Hepatocyte (in vitro differentiated cells): ENCODE measurements at regions not wholly inside any gene's neighbourhood (a gene's known extent, or its start where the extent isn't known, plus 50 kb on each side); places are given as distances from the start of the nearest gene placed in this dataset.
"Not testable (repeated sequence)": the region's sequence is repeated elsewhere in the genome, so short reads cannot be mapped to it uniquely, and the experiment has no call there.

Experiments used
- DNase-seq: peaks from one replicate; pipeline ENCODE4 v3.0.0-alpha.2; 2016; ENCODE audit warnings: low spot score
- H2AFZ ChIP-seq: fragments of 200-600 bp; sonication (generic); 2 replicates; pipeline ENCODE4 v1.6.0; 2016; ENCODE audit warnings: antibody characterized with exemption, mild to moderate bottlenecking
- H3K27ac ChIP-seq: fragments of 200-600 bp; sonication (generic); 2 replicates; pipeline ENCODE4 v1.5.1; 2016; ENCODE audit warnings: mild to moderate bottlenecking
- H3K27me3 ChIP-seq: fragments of 200-600 bp; sonication (generic); 2 replicates; pipeline ENCODE4 v1.6.1; 2016
- H3K36me3 ChIP-seq: fragments of 200-600 bp; sonication (generic); replicated peaks from 2 replicates; pipeline ENCODE4 v1.5.1; 2016; ENCODE audit warnings: low read depth; ENCODE audit not compliant: insufficient read depth
- H3K4me1 ChIP-seq: fragments of 200-600 bp; sonication (generic); 2 replicates; pipeline ENCODE4 v1.5.1; 2016; ENCODE audit warnings: mild to moderate bottlenecking, moderate library complexity; ENCODE audit not compliant: insufficient read depth
- H3K4me2 ChIP-seq: fragments of 200-600 bp; sonication (generic); 2 replicates; pipeline ENCODE4 v1.6.0; 2016
- H3K4me3 ChIP-seq: fragments of 200-600 bp; sonication (generic); 2 replicates; pipeline ENCODE4 v1.5.1; 2016; ENCODE audit warnings: mild to moderate bottlenecking
- H3K79me2 ChIP-seq: fragments of 200-600 bp; sonication (generic); 2 replicates; pipeline ENCODE4 v1.6.0; 2017; ENCODE audit warnings: mild to moderate bottlenecking
- H3K9me2 ChIP-seq: fragments of 200-600 bp; sonication (generic); replicated peaks from 2 replicates; pipeline ENCODE4 v1.6.0; 2017; ENCODE audit warnings: mild to moderate bottlenecking; ENCODE audit not compliant: insufficient read depth
- H3K9me3 ChIP-seq: fragments of 200-600 bp; sonication (generic); 2 replicates; pipeline ENCODE4 v1.5.1; 2016; ENCODE audit warnings: low read depth, mild to moderate bottlenecking
- H4K20me1 ChIP-seq: fragments of 200-600 bp; sonication (generic); 2 replicates; pipeline ENCODE4 v1.6.0; 2016; ENCODE audit warnings: mild to moderate bottlenecking; ENCODE audit not compliant: insufficient read depth, poor library complexity, severe bottlenecking
- EZH2 ChIP-seq: fragments of 200-600 bp; sonication (generic); IDR thresholded peaks from 2 replicates; pipeline ENCODE4 v1.6.1; 2016; ENCODE audit warnings: antibody characterized with exemption, mild to moderate bottlenecking, borderline replicate concordance
- EZH2phosphoT487 ChIP-seq: fragments of 200-600 bp; sonication (generic); IDR thresholded peaks from one replicate; pipeline ENCODE4 v1.6.1; 2018; ENCODE audit warnings: antibody characterized with exemption, mild to moderate bottlenecking, low read depth, moderate library complexity; ENCODE audit not compliant: unreplicated experiment, severe bottlenecking
- WGBS: methylation state at CpG from one replicate; pipeline ENCODE4 v1.1.6; 2016; ENCODE audit warnings: low lambda C conversion rate; ENCODE audit errors: missing lambda C conversion rate; 5-methylcytosine and 5-hydroxymethylcytosine counted together
- TF ChIP-seq, protein P1 (sequence below): fragments of 200-600 bp; sonication (generic); IDR thresholded peaks from 2 replicates; pipeline ENCODE4 v1.5.1; 2016; ENCODE audit warnings: antibody characterized with exemption, mild to moderate bottlenecking; ENCODE audit not compliant: poor library complexity

- WGBS, result 93% methylated on average over 12 of the region's 12 CpGs
- no peak overlapping the region for H3K4me3 ChIP-seq
- H3K36me3 ChIP-seq, result no peaks in the 10 kb centered on the region
- H3K79me2 ChIP-seq, result no peaks in the 10 kb centered on the region
- no peak overlapping the region for H2AFZ ChIP-seq
- H3K4me2 ChIP-seq, result no peak overlapping the region
- H3K27ac ChIP-seq, result no peak overlapping the region
- H3K9me3 ChIP-seq, result no peaks in the 10 kb centered on the region
- no peak for DNase-seq
- peaks cover 10% of the 10 kb centered on the region for H3K27me3 ChIP-seq
- H3K9me2 ChIP-seq, result no peaks in the 10 kb centered on the region
- no peaks in the 10 kb centered on the region for H3K4me1 ChIP-seq
- H4K20me1 ChIP-seq, result no peaks in the 10 kb centered on the region
- no peak for TF ChIP-seq EZH2
- no peak for TF ChIP-seq EZH2phosphoT487
- TF ChIP-seq, protein P1, sequence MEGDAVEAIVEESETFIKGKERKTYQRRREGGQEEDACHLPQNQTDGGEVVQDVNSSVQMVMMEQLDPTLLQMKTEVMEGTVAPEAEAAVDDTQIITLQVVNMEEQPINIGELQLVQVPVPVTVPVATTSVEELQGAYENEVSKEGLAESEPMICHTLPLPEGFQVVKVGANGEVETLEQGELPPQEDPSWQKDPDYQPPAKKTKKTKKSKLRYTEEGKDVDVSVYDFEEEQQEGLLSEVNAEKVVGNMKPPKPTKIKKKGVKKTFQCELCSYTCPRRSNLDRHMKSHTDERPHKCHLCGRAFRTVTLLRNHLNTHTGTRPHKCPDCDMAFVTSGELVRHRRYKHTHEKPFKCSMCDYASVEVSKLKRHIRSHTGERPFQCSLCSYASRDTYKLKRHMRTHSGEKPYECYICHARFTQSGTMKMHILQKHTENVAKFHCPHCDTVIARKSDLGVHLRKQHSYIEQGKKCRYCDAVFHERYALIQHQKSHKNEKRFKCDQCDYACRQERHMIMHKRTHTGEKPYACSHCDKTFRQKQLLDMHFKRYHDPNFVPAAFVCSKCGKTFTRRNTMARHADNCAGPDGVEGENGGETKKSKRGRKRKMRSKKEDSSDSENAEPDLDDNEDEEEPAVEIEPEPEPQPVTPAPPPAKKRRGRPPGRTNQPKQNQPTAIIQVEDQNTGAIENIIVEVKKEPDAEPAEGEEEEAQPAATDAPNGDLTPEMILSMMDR, result no peak
Measured at GRCh38 chr12:4189721-4190120, 83.8 kb upstream of the CCND2 start.

GRCh38 chr12:4187916-4188315 lies 85.6 kb upstream of the CCND2 start:
- Histone ChIP-seq H3K9me2 (no peaks in the 10 kb centered on the region), H3K27me3 (no peaks in the 10 kb centered on the region), H4K20me1 (no peaks in the 10 kb centered on the region), H3K27ac (no peak overlapping the region), H3K4me2 (no peak overlapping the region), H3K4me1 (no peaks in the 10 kb centered on the region), H3K9me3 (no peaks in the 10 kb centered on the region), H3K4me3 (no peak overlapping the region), H3K79me2 (no peaks in the 10 kb centered on the region), H2AFZ (no peak overlapping the region), H3K36me3 (no peaks in the 10 kb centered on the region)
- DNase-seq, result no peak
- TF ChIP-seq EZH2phosphoT487 (no peak), EZH2 (no peak)
- TF ChIP-seq, protein P1, result no peak
- 91% methylated on average over 4 of the region's 4 CpGs for WGBS

- H2AFZ ChIP-seq, H3K27ac ChIP-seq, H3K4me1 ChIP-seq, DNase-seq, H3K79me2 ChIP-seq, H4K20me1 ChIP-seq, H3K9me3 ChIP-seq, H3K36me3 ChIP-seq, H3K4me2 ChIP-seq, H3K9me2 ChIP-seq, H3K27me3 ChIP-seq, H3K4me3 ChIP-seq: not testable (repeated sequence)
- WGBS, result 63% methylated on average over 3 of the region's 3 CpGs
Measured at GRCh38 chr12:4187315-4187714, 86.2 kb upstream of the CCND2 start.

- Histone ChIP-seq H3K27ac (no peak overlapping the region), H3K9me3 (no peaks in the 10 kb centered on the region), H4K20me1 (no peaks in the 10 kb centered on the region), H2AFZ (no peak overlapping the region), H3K27me3 (no peaks in the 10 kb centered on the region), H3K4me1 (no peaks in the 10 kb centered on the region), H3K4me3 (no peak overlapping the region), H3K79me2 (no peaks in the 10 kb centered on the region), H3K36me3 (no peaks in the 10 kb centered on the region), H3K9me2 (no peaks in the 10 kb centered on the region), H3K4me2 (no peak overlapping the region)
- 77% methylated on average over 4 of the region's 4 CpGs for WGBS
- TF ChIP-seq, protein P1, result no peak
- TF ChIP-seq EZH2phosphoT487, result no peak
- TF ChIP-seq EZH2, result no peak
- no peak for DNase-seq
Measured at GRCh38 chr12:4178424-4179170, 95.0 kb upstream of the CCND2 start.
